DOHH2 (cell line): ENCODE measurements at regions not wholly inside any gene's neighbourhood (a gene's known extent, or its start where the extent isn't known, plus 50 kb on each side); places are given as distances from the start of the nearest gene placed in this dataset.
A peak's percentile ranks its signal among the peaks of the same experiment; 100 is the strongest.
"Not testable (repeated sequence)": the region's sequence is repeated elsewhere in the genome, so short reads cannot be mapped to it uniquely, and the experiment has no call there.

ENCODE experiments used
- H3F3A ChIP-seq: fragments of 200-600 bp; sonication (generic), shearing (Covaris generic); 2 replicates; pipeline ENCODE4 v1.6.0; 2016; ENCODE audit warnings: antibody characterized with exemption, mild to moderate bottlenecking; ENCODE audit not compliant: control insufficient read depth, insufficient read depth
- H3K27ac ChIP-seq: fragments of 200-600 bp; sonication (generic); 2 replicates; pipeline ENCODE4 v1.5.1; 2014; ENCODE audit warnings: low read depth, mild to moderate bottlenecking, low read length, moderate library complexity
- H3K27me3 ChIP-seq: fragments of 200-600 bp; sonication (generic); 2 replicates; pipeline ENCODE4 v1.6.1; 2014; ENCODE audit warnings: mild to moderate bottlenecking, low read length, mixed read lengths; ENCODE audit not compliant: control insufficient read depth
- H3K36me3 ChIP-seq: fragments of 200-600 bp; sonication (generic); 2 replicates; pipeline ENCODE4 v1.6.1; 2014; ENCODE audit warnings: mild to moderate bottlenecking, low read length, moderate library complexity, mixed read lengths; ENCODE audit not compliant: control insufficient read depth
- H3K4me1 ChIP-seq: fragments of 200-600 bp; sonication (generic); 2 replicates; pipeline ENCODE4 v1.6.1; 2014; ENCODE audit warnings: mild to moderate bottlenecking, low read length, mixed read lengths; ENCODE audit not compliant: control insufficient read depth
- H3K4me2 ChIP-seq: fragments of 200-600 bp; sonication (generic); 2 replicates; pipeline ENCODE4 v1.6.0; 2014; ENCODE audit warnings: mild to moderate bottlenecking, low read length, moderate library complexity
- H3K4me3 ChIP-seq: fragments of 200-600 bp; sonication (generic); 2 replicates; pipeline ENCODE4 v1.5.1; 2014; ENCODE audit warnings: mild to moderate bottlenecking, low read length, mixed read lengths
- H3K79me2 ChIP-seq: fragments of 200-600 bp; sonication (generic); 2 replicates; pipeline ENCODE4 v1.6.1; 2014; ENCODE audit warnings: mild to moderate bottlenecking, low read length, mixed read lengths; ENCODE audit not compliant: control insufficient read depth
- H3K9me2 ChIP-seq: fragments of 200-600 bp; sonication (generic); replicated peaks from 2 replicates; pipeline ENCODE4 v1.6.1; 2014; ENCODE audit warnings: mild to moderate bottlenecking, low read length, mixed read lengths; ENCODE audit not compliant: control insufficient read depth
- H3K9me3 ChIP-seq: fragments of 200-600 bp; sonication (generic); 2 replicates; pipeline ENCODE4 v1.6.1; 2014; ENCODE audit warnings: antibody characterized with exemption, low read length, mixed read lengths; ENCODE audit not compliant: control insufficient read depth, insufficient read depth
- H4K20me1 ChIP-seq: fragments of 200-600 bp; sonication (generic); 2 replicates; pipeline ENCODE4 v1.6.0; 2014; ENCODE audit warnings: low read depth, mild to moderate bottlenecking, antibody characterized with exemption, low read length, moderate library complexity; ENCODE audit not compliant: control insufficient read depth, insufficient read depth
- CTCF ChIP-seq: fragments of 200-600 bp; sonication (generic); IDR thresholded peaks from one replicate; pipeline ENCODE4 v1.5.1; 2014; ENCODE audit warnings: antibody characterized with exemption, mild to moderate bottlenecking, low read depth, low read length; ENCODE audit not compliant: poor library complexity, severe bottlenecking
- EZH2phosphoT487 ChIP-seq: fragments of 200-600 bp; sonication (generic); IDR thresholded peaks from 2 replicates; pipeline ENCODE4 v1.6.1; 2017; ENCODE audit warnings: borderline replicate concordance, mild to moderate bottlenecking, antibody characterized with exemption, low read length, moderate library complexity, mixed read lengths

- not testable (repeated sequence) for H3K27me3 ChIP-seq, H3K4me1 ChIP-seq, H3F3A ChIP-seq, H3K79me2 ChIP-seq, H3K36me3 ChIP-seq, H3K27ac ChIP-seq, H3K9me2 ChIP-seq, H3K9me3 ChIP-seq, H3K4me2 ChIP-seq, H3K4me3 ChIP-seq, H4K20me1 ChIP-seq
Observed at GRCh38 chr17:20843799-20844553, 198.8 kb downstream of the USP22 start.

- not testable (repeated sequence) for H3K9me2 ChIP-seq, H3K9me3 ChIP-seq, H3K79me2 ChIP-seq, H4K20me1 ChIP-seq, H3K4me2 ChIP-seq, H3K27ac ChIP-seq, H3K4me3 ChIP-seq, H3K36me3 ChIP-seq, H3F3A ChIP-seq, H3K4me1 ChIP-seq
- peak; percentile 27 for TF ChIP-seq CTCF
- H3K27me3 ChIP-seq, result peaks cover 12% of the 10 kb centered on the region
Observed at GRCh38 chr17:20848869-20849443, 193.9 kb downstream of the USP22 start.

DNA sequence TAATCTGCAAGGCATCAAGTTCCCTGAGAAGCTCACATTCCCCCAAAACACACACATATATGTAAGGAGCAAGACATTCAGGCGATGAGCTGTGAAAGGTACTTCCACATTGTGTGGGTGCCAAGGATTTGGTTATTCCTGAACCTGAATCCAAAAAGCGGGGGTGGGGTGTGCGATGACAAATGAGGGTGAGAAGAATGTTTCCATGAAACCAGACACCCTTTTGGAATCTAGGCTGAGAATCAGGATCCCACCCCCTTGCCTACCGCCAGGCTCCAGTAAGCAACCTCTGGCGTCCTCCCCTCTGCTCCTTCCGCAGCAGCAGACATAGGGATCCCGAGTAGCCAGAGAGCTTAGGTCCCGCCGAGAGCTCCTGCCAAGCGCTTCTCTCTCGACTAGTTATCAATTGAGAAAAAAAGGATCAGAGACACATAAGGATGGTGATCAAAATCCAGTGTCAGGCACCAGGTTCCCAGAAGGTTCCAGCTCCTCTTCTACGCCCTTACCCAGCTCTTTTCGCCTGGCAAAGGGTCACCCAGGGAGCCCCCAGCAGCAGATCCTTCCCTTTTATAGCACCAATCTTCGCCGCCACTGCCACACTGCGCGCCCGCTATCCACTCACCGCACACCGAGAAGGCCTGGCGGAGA is 191.1 kb downstream of the USP22 start:
- not testable (repeated sequence) for H3K9me2 ChIP-seq, H3K4me2 ChIP-seq, H4K20me1 ChIP-seq, H3K79me2 ChIP-seq, H3K4me3 ChIP-seq, H3K36me3 ChIP-seq, H3K4me1 ChIP-seq, H3K27ac ChIP-seq, H3K9me3 ChIP-seq, H3F3A ChIP-seq
- H3K27me3 ChIP-seq, result peaks cover 12% of the 10 kb centered on the region

GRCh38 chr17:20852239-20852989 is 190.4 kb downstream of the USP22 start:
- Histone ChIP-seq H4K20me1 (no peaks in the 10 kb centered on the region), H3K27ac (no peak overlapping the region), H3K4me3 (no peak overlapping the region), H3K9me3 (no peaks in the 10 kb centered on the region), H3K4me2 (no peak overlapping the region), H3K79me2 (no peaks in the 10 kb centered on the region), H3K9me2 (no peaks in the 10 kb centered on the region), H3K4me1 (no peaks in the 10 kb centered on the region), H3K27me3 (peaks cover 12% of the 10 kb centered on the region), H3K36me3 (no peaks in the 10 kb centered on the region), H3F3A (no peaks in the 10 kb centered on the region)
- TF ChIP-seq CTCF (no peak), EZH2phosphoT487 (no peak)
